ENCODE measurements at regions not wholly inside any gene's neighbourhood (a gene's known extent, or its start where the extent isn't known, plus 50 kb on each side); places are given as distances from the start of the nearest gene placed in this dataset.

GRCh38 chr10:78540355-78541076 lies 506.9 kb downstream of the RPS24 start:
- H3K36me3 ChIP-seq, result no peaks in the 10 kb centered on the region
- H3K9me3 ChIP-seq, result no peaks in the 10 kb centered on the region
- H3K4me1 ChIP-seq (ENCODE audit: control insufficient read depth in 1 of 2, low read depth in 2 of 2), result peaks cover 11 to 25% of the 10 kb centered on the region in 2 donors
- DNase-seq (ENCODE audit: low spot score) (no peak), ATAC-seq (ENCODE audit: insufficient number of reproducible peaks, low FRiP score, low read depth) (no peak)
- no peaks in the 10 kb centered on the region for H3K27me3 ChIP-seq (replicated peaks; ENCODE audit: insufficient read depth)
- H3K27ac ChIP-seq, result no peak overlapping the region
- H3K4me3 ChIP-seq, result no peak overlapping the region
- TF ChIP-seq CTCF (IDR thresholded peaks at IDR 0.05), result no peak

- no peak overlapping the region for H3K4me3 ChIP-seq
- peaks cover 11 to 25% of the 10 kb centered on the region in 2 donors for H3K4me1 ChIP-seq (ENCODE audit: control insufficient read depth in 1 of 2, low read depth in 2 of 2)
- no peaks in the 10 kb centered on the region for H3K9me3 ChIP-seq
- H3K36me3 ChIP-seq, result no peaks in the 10 kb centered on the region
- H3K27ac ChIP-seq, result no peak overlapping the region
- ATAC-seq (ENCODE audit: insufficient number of reproducible peaks, low FRiP score, low read depth), result no peak
- TF ChIP-seq CTCF (IDR thresholded peaks at IDR 0.05), result no peak
- H3K27me3 ChIP-seq (replicated peaks; ENCODE audit: insufficient read depth), result no peaks in the 10 kb centered on the region
- no peak for DNase-seq (ENCODE audit: low spot score)
Measured at GRCh38 chr10:78541481-78542140, 507.9 kb downstream of the RPS24 start.

GRCh38 chr10:78542141-78542489 lies 508.5 kb downstream of the RPS24 start:
- no peak for TF ChIP-seq CTCF (IDR thresholded peaks at IDR 0.05)
- Histone ChIP-seq H3K27me3 (replicated peaks; ENCODE audit: insufficient read depth) (no peaks in the 10 kb centered on the region), H3K9me3 (no peaks in the 10 kb centered on the region), H3K4me3 (no peak overlapping the region), H3K27ac (no peak overlapping the region), H3K4me1 (ENCODE audit: control insufficient read depth in 1 of 2, low read depth in 2 of 2) (peaks cover 11 to 25% of the 10 kb centered on the region in 2 donors), H3K36me3 (no peaks in the 10 kb centered on the region)
- DNase-seq (ENCODE audit: low spot score) (no peak), ATAC-seq (ENCODE audit: insufficient number of reproducible peaks, low FRiP score, low read depth) (no peak)

- Histone ChIP-seq H3K9me3 (no peaks in the 10 kb centered on the region), H3K4me3 (no peak overlapping the region), H3K36me3 (no peaks in the 10 kb centered on the region), H3K4me1 (ENCODE audit: control insufficient read depth in 1 of 2, low read depth in 2 of 2) (peaks cover 11 to 25% of the 10 kb centered on the region in 2 donors), H3K27ac (no peak overlapping the region), H3K27me3 (replicated peaks; ENCODE audit: insufficient read depth) (no peaks in the 10 kb centered on the region)
- ATAC-seq (ENCODE audit: insufficient number of reproducible peaks, low FRiP score, low read depth) (no peak), DNase-seq (ENCODE audit: low spot score) (no peak)
- no peak for TF ChIP-seq CTCF (IDR thresholded peaks at IDR 0.05)
Measured at GRCh38 chr10:78542521-78542920, 508.9 kb downstream of the RPS24 start.

- no peak for TF ChIP-seq CTCF (IDR thresholded peaks at IDR 0.05)
- H3K27me3 ChIP-seq (replicated peaks; ENCODE audit: insufficient read depth), result no peaks in the 10 kb centered on the region
- no peak overlapping the region for H3K4me3 ChIP-seq
- no peak for ATAC-seq (ENCODE audit: insufficient number of reproducible peaks, low FRiP score, low read depth)
- H3K4me1 ChIP-seq (ENCODE audit: control insufficient read depth in 1 of 2, low read depth in 2 of 2), result peaks cover 11 to 25% of the 10 kb centered on the region in 2 donors
- H3K36me3 ChIP-seq, result no peaks in the 10 kb centered on the region
- H3K27ac ChIP-seq, result peak overlapping the region; percentile 33 to 39
- no peak for DNase-seq (ENCODE audit: low spot score)
- H3K9me3 ChIP-seq, result no peaks in the 10 kb centered on the region
Measured at GRCh38 chr10:78543031-78543748, 509.5 kb downstream of the RPS24 start.

Data from thoracic aorta (tissue), 2 donors.